ENCODE measurements at regions not wholly inside any gene's neighbourhood (a gene's known extent, or its start where the extent isn't known, plus 50 kb on each side); places are given as distances from the start of the nearest gene placed in this dataset.

DNA sequence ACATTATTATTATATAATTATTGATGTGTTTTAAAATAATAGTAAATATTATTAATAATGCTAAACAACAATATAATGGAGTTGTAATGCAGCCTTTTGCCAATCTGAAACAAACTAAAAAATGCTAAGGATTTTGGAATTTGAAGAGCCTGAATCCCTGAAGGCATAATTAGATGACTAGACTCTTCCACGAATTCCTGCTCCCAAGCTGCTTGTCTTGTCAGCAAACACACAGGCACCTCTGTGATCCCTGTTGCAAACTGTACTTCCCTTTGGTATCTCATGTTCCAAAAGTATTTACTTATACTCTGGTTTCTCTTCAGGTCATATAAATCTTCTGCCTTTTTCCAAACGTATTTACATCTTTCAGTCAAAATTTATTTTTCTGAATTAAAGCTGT lies 1862.4 kb downstream of the OLFM4 start:
- Histone ChIP-seq H3K27me3 (no peaks in the 10 kb centered on the region), H3K27ac (no peak overlapping the region), H3K9me3 (no peaks in the 10 kb centered on the region), H3K4me3 (no peak overlapping the region), H3K4me1 (no peaks in the 10 kb centered on the region), H3K36me3 (no peaks in the 10 kb centered on the region)
- TF ChIP-seq, protein P1, sequence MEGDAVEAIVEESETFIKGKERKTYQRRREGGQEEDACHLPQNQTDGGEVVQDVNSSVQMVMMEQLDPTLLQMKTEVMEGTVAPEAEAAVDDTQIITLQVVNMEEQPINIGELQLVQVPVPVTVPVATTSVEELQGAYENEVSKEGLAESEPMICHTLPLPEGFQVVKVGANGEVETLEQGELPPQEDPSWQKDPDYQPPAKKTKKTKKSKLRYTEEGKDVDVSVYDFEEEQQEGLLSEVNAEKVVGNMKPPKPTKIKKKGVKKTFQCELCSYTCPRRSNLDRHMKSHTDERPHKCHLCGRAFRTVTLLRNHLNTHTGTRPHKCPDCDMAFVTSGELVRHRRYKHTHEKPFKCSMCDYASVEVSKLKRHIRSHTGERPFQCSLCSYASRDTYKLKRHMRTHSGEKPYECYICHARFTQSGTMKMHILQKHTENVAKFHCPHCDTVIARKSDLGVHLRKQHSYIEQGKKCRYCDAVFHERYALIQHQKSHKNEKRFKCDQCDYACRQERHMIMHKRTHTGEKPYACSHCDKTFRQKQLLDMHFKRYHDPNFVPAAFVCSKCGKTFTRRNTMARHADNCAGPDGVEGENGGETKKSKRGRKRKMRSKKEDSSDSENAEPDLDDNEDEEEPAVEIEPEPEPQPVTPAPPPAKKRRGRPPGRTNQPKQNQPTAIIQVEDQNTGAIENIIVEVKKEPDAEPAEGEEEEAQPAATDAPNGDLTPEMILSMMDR (IDR thresholded peaks at IDR 0.05): no peak
- no peak for TF ChIP-seq POLR2A (IDR thresholded peaks at IDR 0.05)
- no peak for DNase-seq

- no peak for DNase-seq
- no peak overlapping the region for H3K4me3 ChIP-seq
- H3K4me1 ChIP-seq: no peaks in the 10 kb centered on the region
- H3K36me3 ChIP-seq: no peaks in the 10 kb centered on the region
- H3K27ac ChIP-seq: no peak overlapping the region
- H3K27me3 ChIP-seq: no peaks in the 10 kb centered on the region
- TF ChIP-seq, protein P1 (IDR thresholded peaks at IDR 0.05): no peak
- no peak for TF ChIP-seq POLR2A (IDR thresholded peaks at IDR 0.05)
- H3K9me3 ChIP-seq: no peaks in the 10 kb centered on the region
Measured at GRCh38 chr13:54901316-54901715, 1872.7 kb downstream of the OLFM4 start.

GRCh38 chr13:54912367-54912766 lies 1883.8 kb downstream of the OLFM4 start:
- Histone ChIP-seq H3K36me3 (no peaks in the 10 kb centered on the region), H3K27me3 (no peaks in the 10 kb centered on the region), H3K4me1 (no peaks in the 10 kb centered on the region), H3K9me3 (no peaks in the 10 kb centered on the region), H3K4me3 (no peak overlapping the region), H3K27ac (no peak overlapping the region)
- DNase-seq: no peak
- TF ChIP-seq, protein P1 (IDR thresholded peaks at IDR 0.05): no peak
- TF ChIP-seq POLR2A (IDR thresholded peaks at IDR 0.05): no peak

GRCh38 chr13:54913668-54914067 lies 1885.1 kb downstream of the OLFM4 start:
- Histone ChIP-seq H3K9me3 (no peaks in the 10 kb centered on the region), H3K27me3 (no peaks in the 10 kb centered on the region), H3K36me3 (no peaks in the 10 kb centered on the region), H3K4me3 (no peak overlapping the region), H3K4me1 (no peaks in the 10 kb centered on the region), H3K27ac (no peak overlapping the region)
- no peak for DNase-seq
- no peak for TF ChIP-seq POLR2A (IDR thresholded peaks at IDR 0.05)
- TF ChIP-seq, protein P1 (IDR thresholded peaks at IDR 0.05): no peak

GRCh38 chr13:54927538-54927937 lies 1898.9 kb downstream of the OLFM4 start:
- H3K27ac ChIP-seq: no peak overlapping the region
- H3K4me3 ChIP-seq: no peak overlapping the region
- no peaks in the 10 kb centered on the region for H3K4me1 ChIP-seq
- no peaks in the 10 kb centered on the region for H3K27me3 ChIP-seq
- DNase-seq: no peak
- no peaks in the 10 kb centered on the region for H3K9me3 ChIP-seq
- TF ChIP-seq, protein P1 (IDR thresholded peaks at IDR 0.05): no peak
- no peak for TF ChIP-seq POLR2A (IDR thresholded peaks at IDR 0.05)
- H3K36me3 ChIP-seq: no peaks in the 10 kb centered on the region

- no peak for TF ChIP-seq POLR2A (IDR thresholded peaks at IDR 0.05)
- TF ChIP-seq, protein P1 (IDR thresholded peaks at IDR 0.05): no peak
- Histone ChIP-seq H3K4me3 (no peak overlapping the region), H3K27ac (no peak overlapping the region), H3K36me3 (no peaks in the 10 kb centered on the region), H3K4me1 (no peaks in the 10 kb centered on the region), H3K9me3 (no peaks in the 10 kb centered on the region), H3K27me3 (no peaks in the 10 kb centered on the region)
- no peak for DNase-seq
Measured at GRCh38 chr13:54928071-54928470, 1899.5 kb downstream of the OLFM4 start.

Data from Peyer's patch (tissue), 4 donors.